Neuronal stem cell (in vitro differentiated cells): ENCODE measurements at regions not wholly inside any gene's neighbourhood (a gene's known extent, or its start where the extent isn't known, plus 50 kb on each side); places are given as distances from the start of the nearest gene placed in this dataset.
"Not testable (repeated sequence)": the region's sequence is repeated elsewhere in the genome, so short reads cannot be mapped to it uniquely, and the experiment has no call there.

Source experiments
- DNase-seq: peaks from one replicate; pipeline ENCODE4 v3.0.0-alpha.2; 2013; ENCODE audit warnings: low spot score
- H2AFZ ChIP-seq: one replicate; pipeline ENCODE4 v1.6.1; 2013; ENCODE audit warnings: mild to moderate bottlenecking, low read length, inconsistent platforms
- H2AK5ac ChIP-seq: 2 replicates; pipeline ENCODE4 v1.6.1; 2013; ENCODE audit warnings: low read depth, mild to moderate bottlenecking, inconsistent platforms, low read length, moderate library complexity, mixed read lengths
- H2BK120ac ChIP-seq: 2 replicates; pipeline ENCODE4 v1.6.1; 2013; ENCODE audit warnings: low read depth, mild to moderate bottlenecking, inconsistent platforms, low read length, moderate library complexity, mixed read lengths
- H2BK12ac ChIP-seq: one replicate; pipeline ENCODE4 v1.6.1; 2013; ENCODE audit warnings: low read length, inconsistent platforms
- H2BK15ac ChIP-seq: 2 replicates; pipeline ENCODE4 v1.6.1; 2013; ENCODE audit warnings: mild to moderate bottlenecking, low read length, inconsistent platforms, mixed read lengths
- H2BK5ac ChIP-seq: one replicate; pipeline ENCODE4 v1.6.1; 2013; ENCODE audit warnings: inconsistent platforms, mild to moderate bottlenecking, low read length, moderate library complexity
- H3K14ac ChIP-seq: one replicate; pipeline ENCODE4 v1.6.1; 2013; ENCODE audit warnings: low read length, inconsistent platforms
- H3K18ac ChIP-seq: 2 replicates; pipeline ENCODE4 v1.6.1; 2013; ENCODE audit warnings: low read length, inconsistent platforms
- H3K23ac ChIP-seq: 2 replicates; pipeline ENCODE4 v1.6.1; 2013; ENCODE audit warnings: low read depth, mild to moderate bottlenecking, mixed read lengths, low read length, inconsistent platforms; ENCODE audit not compliant: poor library complexity
- H3K27ac ChIP-seq: replicated peaks from 3 replicates; pipeline ENCODE4 v1.5.1; 2013; ENCODE audit warnings: low read length, inconsistent platforms
- H3K27me3 ChIP-seq, 3 experiments: 2 replicates each; pipeline ENCODE4 v1.6.1; 2013; ENCODE audit warnings: low read length in 3 of 3, mild to moderate bottlenecking in 2 of 3, inconsistent platforms in 1 of 3, low read depth in 1 of 3, mixed read lengths in 1 of 3, moderate library complexity in 1 of 3; ENCODE audit not compliant: control insufficient read depth in 3 of 3, insufficient read depth in 3 of 3
- H3K36me3 ChIP-seq, 2 donors: replicated peaks in 1 of 2; 2 replicates each; pipeline ENCODE4 v1.6.1; 2013; ENCODE audit warnings: low read length in 2 of 2; ENCODE audit not compliant: control insufficient read depth in 2 of 2, insufficient read depth in 2 of 2
- H3K4ac ChIP-seq: 2 replicates; pipeline ENCODE4 v1.6.1; 2013; ENCODE audit warnings: inconsistent platforms, mild to moderate bottlenecking, low read length, moderate library complexity
- H3K4me1 ChIP-seq, 2 donors: 1 replicate in 1 of 2; 2 replicates in 1 of 2; pipeline ENCODE4 v1.6.1; 2013; ENCODE audit warnings: low read length in 2 of 2, low read depth in 1 of 2; ENCODE audit not compliant: control insufficient read depth in 2 of 2, insufficient read depth in 1 of 2
- H3K4me2 ChIP-seq: one replicate; pipeline ENCODE4 v1.6.1; 2013; ENCODE audit warnings: mild to moderate bottlenecking, low read length, inconsistent platforms; ENCODE audit not compliant: insufficient read depth, poor library complexity, severe bottlenecking
- H3K4me3 ChIP-seq, 2 donors: 2 replicates each; pipeline ENCODE4 v1.5.1; 2013; ENCODE audit warnings: low read length in 2 of 2, mild to moderate bottlenecking in 2 of 2, inconsistent platforms in 1 of 2, moderate library complexity in 1 of 2
- H3K79me1 ChIP-seq: one replicate; pipeline ENCODE4 v1.6.1; 2013; ENCODE audit warnings: low read depth, mild to moderate bottlenecking, inconsistent platforms, low read length, moderate library complexity
- H3K9ac ChIP-seq: one replicate; pipeline ENCODE4 v1.6.1; 2013; ENCODE audit warnings: mild to moderate bottlenecking, low read depth, low read length, inconsistent platforms; ENCODE audit not compliant: poor library complexity
- H3K9me3 ChIP-seq, 2 donors: replicated peaks in 1 of 2; 2 replicates each; pipeline versions ENCODE3 to v1.6.1; 2013; ENCODE audit warnings: low read length in 2 of 2, mild to moderate bottlenecking in 2 of 2, inconsistent platforms in 1 of 2, low read depth in 1 of 2, mixed read lengths in 1 of 2, moderate library complexity in 1 of 2; ENCODE audit not compliant: control insufficient read depth in 2 of 2, insufficient read depth in 1 of 2
- H4K8ac ChIP-seq: one replicate; pipeline ENCODE4 v1.6.1; 2013; ENCODE audit warnings: low read depth, mild to moderate bottlenecking, inconsistent platforms, low read length, moderate library complexity
- H4K91ac ChIP-seq: one replicate; pipeline ENCODE4 v1.6.1; 2013; ENCODE audit warnings: low read length, low read depth, mild to moderate bottlenecking, inconsistent platforms; ENCODE audit not compliant: poor library complexity
- WGBS, 2 donors: extraction: QIAGEN DNeasy Blood & Tissue Kit; methylation state at CpG; one replicate each; pipeline ENCODE4 v1.1.7; 2013; ENCODE audit warnings: missing lambda C conversion rate in 2 of 2, mixed read lengths in 1 of 2; ENCODE audit not compliant: insufficient read length in 2 of 2, insufficient replicate concordance in 1 of 2; ENCODE audit errors: extremely low coverage in 2 of 2; 5-methylcytosine and 5-hydroxymethylcytosine counted together

DNA sequence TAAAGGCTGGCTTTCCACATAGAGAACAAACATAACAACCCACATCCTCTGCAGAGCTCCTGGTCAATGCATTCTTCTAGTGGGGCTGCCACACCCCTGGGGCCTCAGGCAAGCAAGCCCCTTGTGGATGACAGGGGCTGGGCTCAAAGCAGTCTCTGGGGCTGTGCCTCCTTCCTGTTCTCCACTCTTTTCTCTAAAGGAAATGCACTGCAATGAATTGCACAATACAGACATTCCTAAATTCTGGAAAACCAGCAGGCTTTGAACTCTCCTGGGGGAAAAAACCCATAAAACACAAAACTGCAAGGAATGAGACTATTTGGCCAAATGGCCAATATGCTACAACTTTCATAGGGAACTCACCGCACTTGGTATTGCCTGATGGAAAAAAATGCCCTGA, 293.9 kb upstream of the PLGLB2 start:
- H3K4me3 ChIP-seq, H3K27ac ChIP-seq, H2BK5ac ChIP-seq: not testable (repeated sequence)

DNA sequence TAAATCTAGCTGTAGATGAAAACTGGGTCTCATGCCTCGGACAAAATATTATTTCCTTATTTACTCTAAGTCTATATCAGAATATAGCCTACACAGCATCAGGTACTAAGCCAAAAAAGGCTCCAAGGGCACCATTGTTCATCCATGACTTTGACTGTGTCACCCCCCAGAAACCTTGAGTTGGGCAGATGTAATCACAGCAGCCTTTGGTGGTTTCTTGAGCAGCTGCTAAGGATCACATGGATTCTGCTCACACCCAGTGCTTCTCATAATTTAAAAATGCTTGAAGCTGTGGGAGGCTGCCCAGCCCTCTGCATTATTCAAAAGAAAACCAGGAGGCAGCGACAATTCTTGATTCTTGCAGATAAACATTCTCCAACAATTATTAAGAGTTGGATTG, 293.5 kb upstream of the PLGLB2 start:
- H3K9ac ChIP-seq, H2BK15ac ChIP-seq, H4K91ac ChIP-seq, H3K4ac ChIP-seq, H3K4me3 ChIP-seq, H3K18ac ChIP-seq, H2BK12ac ChIP-seq, H3K27me3 ChIP-seq, H2BK120ac ChIP-seq, H3K4me2 ChIP-seq, H3K14ac ChIP-seq, H3K9me3 ChIP-seq, H2BK5ac ChIP-seq, H3K27ac ChIP-seq, H2AK5ac ChIP-seq, H3K23ac ChIP-seq, H4K8ac ChIP-seq, DNase-seq, H3K79me1 ChIP-seq, H3K4me1 ChIP-seq, H2AFZ ChIP-seq, H3K36me3 ChIP-seq: not testable (repeated sequence)
- no CpG with 5 or more reads among the region's 2 CpGs for WGBS, 2 donors

More for the DNA sequence above, 293.9 kb upstream of the PLGLB2 start:
- H4K91ac ChIP-seq, H2BK12ac ChIP-seq, H2BK15ac ChIP-seq, DNase-seq, H3K36me3 ChIP-seq, H2BK120ac ChIP-seq, H3K9me3 ChIP-seq, H3K4ac ChIP-seq, H3K79me1 ChIP-seq, H2AFZ ChIP-seq, H3K9ac ChIP-seq, H3K27me3 ChIP-seq, H3K18ac ChIP-seq, H3K4me1 ChIP-seq, H3K4me2 ChIP-seq, H4K8ac ChIP-seq, H2AK5ac ChIP-seq, H3K23ac ChIP-seq, H3K14ac ChIP-seq: not testable (repeated sequence)
- no CpG with 5 or more reads among the region's 1 CpG for WGBS, 2 donors

DNA sequence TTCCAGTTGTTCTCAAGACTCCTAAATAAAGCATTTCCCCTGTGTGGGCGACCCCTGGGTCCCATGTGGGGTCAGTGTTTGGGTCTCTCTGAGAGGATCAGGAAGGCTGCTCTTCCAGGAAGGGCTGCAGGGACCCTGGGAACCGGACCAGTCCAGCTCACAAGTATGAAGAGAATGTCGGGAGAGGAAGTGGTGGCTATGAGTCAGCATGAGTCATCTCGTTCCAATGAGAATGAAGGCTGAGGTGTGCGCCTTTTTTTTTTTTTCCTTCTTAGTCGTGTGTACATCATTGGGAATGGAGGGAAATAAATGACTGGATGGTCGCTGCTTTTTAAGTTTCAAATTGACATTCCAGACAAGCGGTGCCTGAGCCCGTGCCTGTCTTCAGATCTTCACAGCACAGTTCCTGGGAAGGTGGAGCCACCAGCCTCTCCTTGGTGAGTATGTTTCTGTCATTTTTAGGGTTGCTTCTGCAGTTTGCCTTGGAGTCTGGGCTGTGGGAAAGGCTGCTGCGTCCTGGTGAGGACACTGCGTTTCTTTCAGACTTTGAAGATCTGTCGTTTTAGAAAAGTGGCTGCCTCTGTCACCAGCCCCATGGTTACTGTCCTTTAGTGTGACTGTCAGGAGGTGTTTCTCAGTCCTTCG, 292.6 kb upstream of the PLGLB2 start:
- H3K27ac ChIP-seq, H2BK15ac ChIP-seq: not testable (repeated sequence)

DNA sequence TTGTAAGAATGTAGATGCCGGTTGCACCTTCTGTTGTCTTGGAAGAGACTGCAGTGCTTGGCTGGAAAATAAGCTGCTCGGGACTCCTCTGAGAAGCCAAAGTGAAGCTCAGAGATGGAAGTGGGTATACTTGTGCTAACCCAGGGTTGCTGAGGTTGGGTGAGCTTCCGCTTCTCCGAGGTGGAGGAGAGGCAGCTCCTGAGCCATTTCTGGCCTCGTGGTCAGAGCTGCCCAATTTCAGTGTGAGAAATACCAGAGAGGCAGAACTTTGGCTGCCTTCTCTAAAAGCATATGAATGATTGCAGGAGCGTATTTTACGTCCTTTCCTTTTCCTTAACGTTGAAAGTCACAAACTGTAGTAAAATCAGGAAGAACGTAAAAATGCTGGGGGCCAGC, 292.0 kb upstream of the PLGLB2 start:
- H2AK5ac ChIP-seq, H4K91ac ChIP-seq, H3K27me3 ChIP-seq, H3K4me1 ChIP-seq, H3K18ac ChIP-seq, H2BK12ac ChIP-seq, H3K36me3 ChIP-seq, H3K27ac ChIP-seq, H2BK5ac ChIP-seq, H3K9ac ChIP-seq, H4K8ac ChIP-seq, H3K9me3 ChIP-seq, H3K4me2 ChIP-seq, H2BK120ac ChIP-seq, H3K23ac ChIP-seq, H2BK15ac ChIP-seq, H3K79me1 ChIP-seq, DNase-seq, H3K14ac ChIP-seq, H3K4ac ChIP-seq: not testable (repeated sequence)
- Histone ChIP-seq H2AFZ (peak overlapping the region; percentile 66), H3K4me3 (peak overlapping the region in 1 of 2 donors; percentile 48)
- WGBS, 2 donors: no CpG with 5 or more reads among the region's 9 CpGs

More for the DNA sequence above, 292.6 kb upstream of the PLGLB2 start:
- not testable (repeated sequence) for H4K8ac ChIP-seq, H3K23ac ChIP-seq, DNase-seq, H3K4ac ChIP-seq, H2BK120ac ChIP-seq, H3K36me3 ChIP-seq, H2BK12ac ChIP-seq, H3K79me1 ChIP-seq, H3K9me3 ChIP-seq, H3K9ac ChIP-seq, H2AK5ac ChIP-seq, H3K27me3 ChIP-seq, H3K14ac ChIP-seq, H4K91ac ChIP-seq, H3K4me1 ChIP-seq, H3K18ac ChIP-seq, H2BK5ac ChIP-seq
- Histone ChIP-seq H3K4me2 (peak overlapping the region; percentile 18), H3K4me3 (peak overlapping the region in 1 of 2 donors; percentile 48), H2AFZ (peak overlapping the region; percentile 66)
- no CpG with 5 or more reads among the region's 13 CpGs for WGBS, 2 donors
